Lung (tissue), 11 donors: ENCODE measurements at regions not wholly inside any gene's neighbourhood (a gene's known extent, or its start where the extent isn't known, plus 50 kb on each side); places are given as distances from the start of the nearest gene placed in this dataset.

Experiments
- ATAC-seq: fragments of 200-7000 bp; cut with Tn5 transposase; one replicate; pipeline ENCODE4 v1.9.1; 2020; ENCODE audit warnings: moderate number of reproducible peaks; ENCODE audit not compliant: insufficient read depth, low FRiP score
- DNase-seq, 3 donors: peaks; one replicate each; pipeline ENCODE4 v3.0.0-alpha.2; 2013 to 2017
- H3K27ac ChIP-seq, 2 donors: one replicate each; pipeline ENCODE4 v1.5.1; 2013; ENCODE audit warnings: mild to moderate bottlenecking in 2 of 2, moderate library complexity in 2 of 2, control low read depth in 1 of 2, inconsistent platforms in 1 of 2, low read depth in 1 of 2, low read length in 1 of 2
- H3K27me3 ChIP-seq, 3 donors: one replicate each; pipeline ENCODE4 v1.5.1; 2013; ENCODE audit warnings: low read length in 2 of 3; ENCODE audit not compliant: control insufficient read depth in 3 of 3, insufficient read depth in 3 of 3
- H3K36me3 ChIP-seq, 4 donors: one replicate each; pipeline ENCODE4 v1.5.1; 2013; ENCODE audit warnings: low read length in 4 of 4, mild to moderate bottlenecking in 1 of 4, moderate library complexity in 1 of 4; ENCODE audit not compliant: control insufficient read depth in 4 of 4, insufficient read depth in 4 of 4
- H3K4me1 ChIP-seq, 5 donors: one replicate each; pipeline ENCODE4 v1.5.1; 2013; ENCODE audit warnings: low read length in 5 of 5, mild to moderate bottlenecking in 2 of 5, moderate library complexity in 1 of 5; ENCODE audit not compliant: control insufficient read depth in 5 of 5, insufficient read depth in 5 of 5
- H3K4me3 ChIP-seq: one replicate; pipeline ENCODE4 v1.5.1; 2013; ENCODE audit warnings: mild to moderate bottlenecking, control low read depth, moderate library complexity
- H3K9ac ChIP-seq, 2 donors: one replicate each; pipeline ENCODE4 v1.5.1; 2013; ENCODE audit warnings: low read length in 2 of 2, control low read depth in 1 of 2; ENCODE audit not compliant: insufficient read depth in 1 of 2
- H3K9me3 ChIP-seq, 4 donors: one replicate each; pipeline ENCODE4 v1.5.1; 2013; ENCODE audit warnings: low read length in 3 of 4, mild to moderate bottlenecking in 1 of 4, moderate library complexity in 1 of 4; ENCODE audit not compliant: control insufficient read depth in 4 of 4, insufficient read depth in 3 of 4
- CTCF ChIP-seq: IDR thresholded peaks from 2 replicates; pipeline ENCODE4 v1.5.1; 2012; ENCODE audit warnings: mild to moderate bottlenecking; ENCODE audit errors: control extremely low read depth, extremely low read depth
- WGBS, 2 donors: extraction: QIAGEN DNeasy Blood & Tissue Kit; methylation state at CpG; one replicate each; pipeline ENCODE4 v1.1.7; 2013; 5-methylcytosine and 5-hydroxymethylcytosine counted together
- donor health status: control.
- donor health status: control.
- donor health status: Bipolar disorder and iron deficiency.
- donor health status: healthy.
- donor health status: DM: yes; HTN: yes; CAD: no.

GRCh38 chr18:38257661-38258060, 692.1 kb upstream of the CELF4 start:
- Histone ChIP-seq H3K4me3 (no peak overlapping the region), H3K9ac (no peak overlapping the region), H3K9me3 (no peaks in the 10 kb centered on the region), H3K27ac (no peak overlapping the region), H3K4me1 (no peaks in the 10 kb centered on the region), H3K27me3 (no peaks in the 10 kb centered on the region), H3K36me3 (no peaks in the 10 kb centered on the region)
- 8 to 26% methylated on average over 4 of the region's 4 CpGs for WGBS, 2 donors
- no peak for TF ChIP-seq CTCF
- no peak for ATAC-seq
- peak in 1 of 3 donors; percentile 30 for DNase-seq

GRCh38 chr18:38256366-38256765, 690.8 kb upstream of the CELF4 start:
- Histone ChIP-seq H3K9me3 (no peaks in the 10 kb centered on the region), H3K27me3 (no peaks in the 10 kb centered on the region), H3K4me1 (no peaks in the 10 kb centered on the region), H3K36me3 (no peaks in the 10 kb centered on the region), H3K9ac (no peak overlapping the region), H3K4me3 (no peak overlapping the region), H3K27ac (no peak overlapping the region)
- WGBS, 2 donors, result 51 to 55% methylated on average over 2 of the region's 2 CpGs
- TF ChIP-seq CTCF, result no peak
- no peak for ATAC-seq
- DNase-seq, result no peak

GRCh38 chr18:38250971-38251370, 685.4 kb upstream of the CELF4 start:
- no peak overlapping the region for H3K9ac ChIP-seq
- H3K9me3 ChIP-seq, result no peaks in the 10 kb centered on the region
- H3K4me1 ChIP-seq, result no peaks in the 10 kb centered on the region
- no peaks in the 10 kb centered on the region for H3K36me3 ChIP-seq
- ATAC-seq (no peak), DNase-seq (no peak)
- no peak overlapping the region for H3K4me3 ChIP-seq
- H3K27me3 ChIP-seq, result no peaks in the 10 kb centered on the region
- 87 to 95% methylated on average over 5 of the region's 5 CpGs for WGBS, 2 donors
- TF ChIP-seq CTCF, result no peak
- no peak overlapping the region for H3K27ac ChIP-seq

- 60 to 79% methylated on average over 3 of the region's 3 CpGs for WGBS, 2 donors
- Histone ChIP-seq H3K27me3 (no peaks in the 10 kb centered on the region), H3K9ac (no peak overlapping the region), H3K27ac (no peak overlapping the region), H3K4me1 (peaks cover 0 to 11% (median 2%) of the 10 kb centered on the region in 5 donors), H3K36me3 (no peaks in the 10 kb centered on the region), H3K4me3 (no peak overlapping the region), H3K9me3 (no peaks in the 10 kb centered on the region)
- no peak for TF ChIP-seq CTCF
- ATAC-seq (no peak), DNase-seq (peak; percentile 52 to 88 (median 72))
Measured at GRCh38 chr18:38244480-38244879, 678.9 kb upstream of the CELF4 start.
